ENCODE measurements at regions not wholly inside any gene's neighbourhood (a gene's known extent, or its start where the extent isn't known, plus 50 kb on each side); places are given as distances from the start of the nearest gene placed in this dataset.

- no peak for TF ChIP-seq EP300 (IDR thresholded peaks at IDR 0.05)
- TF ChIP-seq POLR2A (IDR thresholded peaks at IDR 0.05): no peak
- no peak for TF ChIP-seq CTCF (IDR thresholded peaks at IDR 0.05)
- no peak for TF ChIP-seq POLR2AphosphoS5 (IDR thresholded peaks at IDR 0.05)
Observed at GRCh38 chr21:16633831-16634459, 878.9 kb upstream of the CXADR start.

Data from suprapubic skin (tissue), 4 donors.